ENCODE measurements at regions not wholly inside any gene's neighbourhood (a gene's known extent, or its start where the extent isn't known, plus 50 kb on each side); places are given as distances from the start of the nearest gene placed in this dataset.

DNA sequence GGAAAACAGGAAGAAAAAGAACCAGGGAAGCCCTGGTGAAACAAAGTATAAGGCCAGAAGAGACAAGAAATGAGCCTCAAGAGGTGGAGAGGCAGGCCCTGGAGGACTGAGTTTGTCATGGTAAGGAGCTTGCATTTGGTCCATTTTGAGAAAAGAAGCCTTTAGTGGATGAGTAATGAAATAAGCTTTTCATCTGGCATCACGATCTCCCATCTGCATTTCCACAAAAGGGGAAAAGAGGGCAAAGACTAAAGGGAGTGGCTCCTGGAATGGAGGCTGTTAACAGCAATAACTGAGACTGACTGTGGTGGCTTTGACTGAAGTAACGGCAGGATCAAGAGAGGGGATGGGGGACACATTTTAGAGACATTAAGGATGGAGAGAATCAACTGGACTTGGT, 148.8 kb upstream of the NBEA start:
- no peak for TF ChIP-seq SP1 (IDR thresholded peaks at IDR 0.05)
- TF ChIP-seq TAF1 (conservative IDR thresholded peaks at IDR 0.05), result no peak
- no peak for TF ChIP-seq YY1 (IDR thresholded peaks at IDR 0.05)
- TF ChIP-seq, protein P1, sequence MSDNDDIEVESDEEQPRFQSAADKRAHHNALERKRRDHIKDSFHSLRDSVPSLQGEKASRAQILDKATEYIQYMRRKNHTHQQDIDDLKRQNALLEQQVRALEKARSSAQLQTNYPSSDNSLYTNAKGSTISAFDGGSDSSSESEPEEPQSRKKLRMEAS (IDR thresholded peaks at IDR 0.05), result no peak
- no peak for TF ChIP-seq RAD21 (IDR thresholded peaks at IDR 0.05)
- TF ChIP-seq HNF4G (IDR thresholded peaks at IDR 0.05), result no peak
- no peak for TF ChIP-seq EGR1 (IDR thresholded peaks at IDR 0.05; ENCODE audit: low read depth in 2 of 2)
- no peak for TF ChIP-seq HNF4A (conservative IDR thresholded peaks at IDR 0.05)
- no peak for TF ChIP-seq FOXA2 (IDR thresholded peaks at IDR 0.05)
- TF ChIP-seq RXRA (IDR thresholded peaks at IDR 0.05), result no peak
- TF ChIP-seq, protein P2, sequence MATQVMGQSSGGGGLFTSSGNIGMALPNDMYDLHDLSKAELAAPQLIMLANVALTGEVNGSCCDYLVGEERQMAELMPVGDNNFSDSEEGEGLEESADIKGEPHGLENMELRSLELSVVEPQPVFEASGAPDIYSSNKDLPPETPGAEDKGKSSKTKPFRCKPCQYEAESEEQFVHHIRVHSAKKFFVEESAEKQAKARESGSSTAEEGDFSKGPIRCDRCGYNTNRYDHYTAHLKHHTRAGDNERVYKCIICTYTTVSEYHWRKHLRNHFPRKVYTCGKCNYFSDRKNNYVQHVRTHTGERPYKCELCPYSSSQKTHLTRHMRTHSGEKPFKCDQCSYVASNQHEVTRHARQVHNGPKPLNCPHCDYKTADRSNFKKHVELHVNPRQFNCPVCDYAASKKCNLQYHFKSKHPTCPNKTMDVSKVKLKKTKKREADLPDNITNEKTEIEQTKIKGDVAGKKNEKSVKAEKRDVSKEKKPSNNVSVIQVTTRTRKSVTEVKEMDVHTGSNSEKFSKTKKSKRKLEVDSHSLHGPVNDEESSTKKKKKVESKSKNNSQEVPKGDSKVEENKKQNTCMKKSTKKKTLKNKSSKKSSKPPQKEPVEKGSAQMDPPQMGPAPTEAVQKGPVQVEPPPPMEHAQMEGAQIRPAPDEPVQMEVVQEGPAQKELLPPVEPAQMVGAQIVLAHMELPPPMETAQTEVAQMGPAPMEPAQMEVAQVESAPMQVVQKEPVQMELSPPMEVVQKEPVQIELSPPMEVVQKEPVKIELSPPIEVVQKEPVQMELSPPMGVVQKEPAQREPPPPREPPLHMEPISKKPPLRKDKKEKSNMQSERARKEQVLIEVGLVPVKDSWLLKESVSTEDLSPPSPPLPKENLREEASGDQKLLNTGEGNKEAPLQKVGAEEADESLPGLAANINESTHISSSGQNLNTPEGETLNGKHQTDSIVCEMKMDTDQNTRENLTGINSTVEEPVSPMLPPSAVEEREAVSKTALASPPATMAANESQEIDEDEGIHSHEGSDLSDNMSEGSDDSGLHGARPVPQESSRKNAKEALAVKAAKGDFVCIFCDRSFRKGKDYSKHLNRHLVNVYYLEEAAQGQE (IDR thresholded peaks at IDR 0.05), result no peak
- TF ChIP-seq JUND (IDR thresholded peaks at IDR 0.05), result no peak
- no peak for TF ChIP-seq FOXA1 (IDR thresholded peaks at IDR 0.05)
- TF ChIP-seq NR2F2 (IDR thresholded peaks at IDR 0.05), result no peak
- TF ChIP-seq, protein P3, sequence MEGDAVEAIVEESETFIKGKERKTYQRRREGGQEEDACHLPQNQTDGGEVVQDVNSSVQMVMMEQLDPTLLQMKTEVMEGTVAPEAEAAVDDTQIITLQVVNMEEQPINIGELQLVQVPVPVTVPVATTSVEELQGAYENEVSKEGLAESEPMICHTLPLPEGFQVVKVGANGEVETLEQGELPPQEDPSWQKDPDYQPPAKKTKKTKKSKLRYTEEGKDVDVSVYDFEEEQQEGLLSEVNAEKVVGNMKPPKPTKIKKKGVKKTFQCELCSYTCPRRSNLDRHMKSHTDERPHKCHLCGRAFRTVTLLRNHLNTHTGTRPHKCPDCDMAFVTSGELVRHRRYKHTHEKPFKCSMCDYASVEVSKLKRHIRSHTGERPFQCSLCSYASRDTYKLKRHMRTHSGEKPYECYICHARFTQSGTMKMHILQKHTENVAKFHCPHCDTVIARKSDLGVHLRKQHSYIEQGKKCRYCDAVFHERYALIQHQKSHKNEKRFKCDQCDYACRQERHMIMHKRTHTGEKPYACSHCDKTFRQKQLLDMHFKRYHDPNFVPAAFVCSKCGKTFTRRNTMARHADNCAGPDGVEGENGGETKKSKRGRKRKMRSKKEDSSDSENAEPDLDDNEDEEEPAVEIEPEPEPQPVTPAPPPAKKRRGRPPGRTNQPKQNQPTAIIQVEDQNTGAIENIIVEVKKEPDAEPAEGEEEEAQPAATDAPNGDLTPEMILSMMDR (IDR thresholded peaks at IDR 0.05; ENCODE audit: low read depth, low read length, missing input control), result no peak
- no peak for TF ChIP-seq GABPA (IDR thresholded peaks at IDR 0.05 in 1 of 2, conservative IDR thresholded peaks at IDR 0.05 in 1 of 2)
- Histone ChIP-seq H3K4me1 (ENCODE audit: control insufficient read depth in 4 of 4, insufficient read depth in 4 of 4, low read length in 3 of 4) (no peaks in the 10 kb centered on the region), H3K27me3 (ENCODE audit: control insufficient read depth in 4 of 4, insufficient read depth in 4 of 4, low read length in 3 of 4) (no peaks in the 10 kb centered on the region), H3K9ac (ENCODE audit: low read depth in 1 of 2, low read length in 2 of 2) (no peak overlapping the region), H3K36me3 (ENCODE audit: control insufficient read depth in 4 of 4, insufficient read depth in 3 of 4, low read depth in 1 of 4, low read length in 3 of 4) (no peaks in the 10 kb centered on the region), H3K27ac (ENCODE audit: low read depth in 1 of 2, low read length in 2 of 2) (no peak overlapping the region), H3K4me3 (ENCODE audit: low read depth in 1 of 3, low read length in 3 of 3) (no peak overlapping the region), H3K9me3 (ENCODE audit: control insufficient read depth in 4 of 4, low read length in 3 of 4) (peaks cover 0 to 8% (median 2%) of the 10 kb centered on the region in 4 donors)
- no peak for DNase-seq (ENCODE audit: low spot score)
- 69% methylated on average over 2 of the region's 2 CpGs for WGBS

DNA sequence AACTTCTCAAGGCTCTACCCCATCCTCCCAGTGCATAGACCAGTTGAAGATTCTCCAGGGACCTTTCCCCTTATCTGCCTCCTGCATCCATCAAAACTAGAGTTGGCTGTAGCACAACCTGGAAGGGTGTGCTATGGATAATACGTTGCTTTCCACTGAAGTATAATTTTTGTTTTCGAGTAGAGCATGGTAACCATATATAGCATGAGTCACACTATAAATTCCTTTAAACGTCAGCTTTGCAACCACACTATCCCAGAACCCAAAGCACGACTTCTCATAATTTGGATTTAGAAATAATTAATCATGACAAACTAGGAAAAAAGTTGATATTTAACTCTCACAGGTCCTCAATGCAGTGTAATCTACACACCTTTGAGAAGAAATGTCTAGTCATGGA, 138.3 kb upstream of the NBEA start:
- no peak overlapping the region for H3K9ac ChIP-seq (ENCODE audit: low read depth in 1 of 2, low read length in 2 of 2)
- no peak for TF ChIP-seq FOXA2 (IDR thresholded peaks at IDR 0.05)
- TF ChIP-seq NR2F2 (IDR thresholded peaks at IDR 0.05), result no peak
- no peak for TF ChIP-seq FOXA1 (IDR thresholded peaks at IDR 0.05)
- no peak for TF ChIP-seq GABPA (IDR thresholded peaks at IDR 0.05 in 1 of 2, conservative IDR thresholded peaks at IDR 0.05 in 1 of 2)
- TF ChIP-seq, protein P4, sequence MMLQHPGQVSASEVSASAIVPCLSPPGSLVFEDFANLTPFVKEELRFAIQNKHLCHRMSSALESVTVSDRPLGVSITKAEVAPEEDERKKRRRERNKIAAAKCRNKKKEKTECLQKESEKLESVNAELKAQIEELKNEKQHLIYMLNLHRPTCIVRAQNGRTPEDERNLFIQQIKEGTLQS (IDR thresholded peaks at IDR 0.05), result no peak
- TF ChIP-seq, protein P3 (IDR thresholded peaks at IDR 0.05; ENCODE audit: low read depth, low read length, missing input control), result no peak
- TF ChIP-seq RXRA (IDR thresholded peaks at IDR 0.05), result no peak
- no peak for TF ChIP-seq HNF4A (conservative IDR thresholded peaks at IDR 0.05)
- no peak for TF ChIP-seq JUND (IDR thresholded peaks at IDR 0.05)
- TF ChIP-seq, protein P5, sequence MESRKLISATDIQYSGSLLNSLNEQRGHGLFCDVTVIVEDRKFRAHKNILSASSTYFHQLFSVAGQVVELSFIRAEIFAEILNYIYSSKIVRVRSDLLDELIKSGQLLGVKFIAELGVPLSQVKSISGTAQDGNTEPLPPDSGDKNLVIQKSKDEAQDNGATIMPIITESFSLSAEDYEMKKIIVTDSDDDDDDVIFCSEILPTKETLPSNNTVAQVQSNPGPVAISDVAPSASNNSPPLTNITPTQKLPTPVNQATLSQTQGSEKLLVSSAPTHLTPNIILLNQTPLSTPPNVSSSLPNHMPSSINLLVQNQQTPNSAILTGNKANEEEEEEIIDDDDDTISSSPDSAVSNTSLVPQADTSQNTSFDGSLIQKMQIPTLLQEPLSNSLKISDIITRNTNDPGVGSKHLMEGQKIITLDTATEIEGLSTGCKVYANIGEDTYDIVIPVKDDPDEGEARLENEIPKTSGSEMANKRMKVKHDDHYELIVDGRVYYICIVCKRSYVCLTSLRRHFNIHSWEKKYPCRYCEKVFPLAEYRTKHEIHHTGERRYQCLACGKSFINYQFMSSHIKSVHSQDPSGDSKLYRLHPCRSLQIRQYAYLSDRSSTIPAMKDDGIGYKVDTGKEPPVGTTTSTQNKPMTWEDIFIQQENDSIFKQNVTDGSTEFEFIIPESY (IDR thresholded peaks at IDR 0.05), result no peak
- TF ChIP-seq, protein P2 (IDR thresholded peaks at IDR 0.05), result no peak
- no peak for TF ChIP-seq RAD21 (IDR thresholded peaks at IDR 0.05)
- no peak for TF ChIP-seq SP1 (IDR thresholded peaks at IDR 0.05)

More for the DNA sequence above, 138.3 kb upstream of the NBEA start:
- Histone ChIP-seq H3K9me3 (ENCODE audit: control insufficient read depth in 4 of 4, low read length in 3 of 4) (no peaks in the 10 kb centered on the region), H3K27me3 (ENCODE audit: control insufficient read depth in 4 of 4, insufficient read depth in 4 of 4, low read length in 3 of 4) (no peaks in the 10 kb centered on the region), H3K4me1 (ENCODE audit: control insufficient read depth in 4 of 4, insufficient read depth in 4 of 4, low read length in 3 of 4) (no peaks in the 10 kb centered on the region), H3K4me3 (ENCODE audit: low read depth in 1 of 3, low read length in 3 of 3) (no peak overlapping the region), H3K27ac (ENCODE audit: low read depth in 1 of 2, low read length in 2 of 2) (no peak overlapping the region), H3K36me3 (ENCODE audit: control insufficient read depth in 4 of 4, insufficient read depth in 3 of 4, low read depth in 1 of 4, low read length in 3 of 4) (no peaks in the 10 kb centered on the region)
- DNase-seq (ENCODE audit: low spot score), result no peak
- 74% methylated on average over 4 of the region's 4 CpGs for WGBS

Data from liver (tissue), 8 donors.